ENCODE measurements at regions not wholly inside any gene's neighbourhood (a gene's known extent, or its start where the extent isn't known, plus 50 kb on each side); places are given as distances from the start of the nearest gene placed in this dataset.
"Not testable (repeated sequence)": the region's sequence is repeated elsewhere in the genome, so short reads cannot be mapped to it uniquely, and the experiment has no call there.

DNA sequence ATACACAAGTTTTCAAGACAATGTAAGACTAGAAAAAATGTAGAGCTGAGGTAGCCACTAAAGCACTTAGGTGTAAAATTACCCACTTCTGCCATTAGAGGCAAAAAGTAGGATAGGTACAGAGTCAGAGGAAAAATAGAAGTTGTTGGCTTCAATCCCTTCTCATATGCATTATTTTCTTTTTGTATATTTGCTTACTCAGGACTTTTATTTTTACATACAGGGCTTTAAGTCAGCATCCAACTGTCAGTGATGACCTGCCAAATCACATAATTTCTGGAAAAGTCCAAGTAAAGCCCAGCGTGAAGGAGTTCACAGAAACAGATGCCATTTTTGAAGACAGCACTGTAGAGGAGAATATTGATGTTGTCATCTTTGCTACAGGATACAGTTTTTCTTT lies 211.0 kb upstream of the POGK start:
- no peak for DNase-seq

DNA sequence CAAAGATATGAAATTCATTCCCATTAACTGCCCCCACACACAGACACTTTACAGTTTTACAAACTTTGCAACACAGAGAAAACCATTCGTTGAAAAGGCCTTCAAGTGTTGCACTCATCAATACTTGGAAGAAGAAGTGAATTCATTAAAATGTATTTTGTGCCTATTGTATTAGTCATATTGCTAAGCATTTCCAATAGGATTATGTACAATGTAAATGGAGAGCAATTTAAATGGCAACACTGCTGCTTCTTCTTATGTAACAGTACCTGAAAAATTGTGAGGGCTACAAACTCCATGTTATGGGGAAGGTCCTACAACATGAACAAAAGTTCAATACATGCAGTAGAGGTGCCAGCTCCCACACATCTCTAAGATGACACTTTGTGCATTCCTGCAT lies 209.3 kb upstream of the POGK start:
- DNase-seq, result no peak

DNA sequence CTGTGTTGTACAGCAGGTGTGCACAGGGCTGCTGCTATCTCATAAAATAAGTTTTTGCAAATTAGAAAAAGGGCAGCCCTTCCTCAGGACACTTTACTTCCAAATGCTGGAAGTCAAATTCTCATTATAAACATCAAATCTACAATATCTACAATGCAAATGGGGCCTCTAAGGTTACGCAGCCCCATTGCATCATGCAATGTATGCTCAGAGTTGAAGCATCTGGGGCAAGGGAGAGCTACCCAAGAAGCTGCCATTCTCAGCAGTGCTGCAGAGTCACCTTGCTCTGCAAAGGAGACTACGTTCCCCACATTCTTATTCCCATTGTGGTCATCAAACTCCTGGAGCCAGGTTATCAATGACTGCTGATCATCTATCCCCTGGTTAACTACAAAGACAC lies 208.9 kb upstream of the POGK start:
- DNase-seq, result no peak

DNA sequence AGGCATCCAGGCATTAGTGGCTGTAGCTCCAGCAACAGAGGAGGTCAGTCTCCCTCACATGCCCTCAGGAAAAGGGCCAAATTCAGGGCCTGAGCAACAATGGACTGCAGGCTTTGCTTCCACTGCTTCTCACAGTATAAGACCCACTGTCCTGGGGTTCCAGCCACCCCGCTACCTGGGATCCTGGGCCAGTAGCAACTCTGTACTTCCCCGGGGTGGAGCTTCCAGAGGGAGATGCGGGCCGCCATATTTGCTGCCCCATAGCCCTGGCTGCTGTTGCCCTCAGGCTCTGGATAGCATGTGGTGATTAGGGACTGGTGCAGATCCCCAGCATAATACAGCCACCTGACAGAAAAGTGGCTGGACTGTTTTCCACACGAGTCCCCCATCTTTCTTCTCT lies 201.1 kb upstream of the POGK start:
- no peak for DNase-seq

DNA sequence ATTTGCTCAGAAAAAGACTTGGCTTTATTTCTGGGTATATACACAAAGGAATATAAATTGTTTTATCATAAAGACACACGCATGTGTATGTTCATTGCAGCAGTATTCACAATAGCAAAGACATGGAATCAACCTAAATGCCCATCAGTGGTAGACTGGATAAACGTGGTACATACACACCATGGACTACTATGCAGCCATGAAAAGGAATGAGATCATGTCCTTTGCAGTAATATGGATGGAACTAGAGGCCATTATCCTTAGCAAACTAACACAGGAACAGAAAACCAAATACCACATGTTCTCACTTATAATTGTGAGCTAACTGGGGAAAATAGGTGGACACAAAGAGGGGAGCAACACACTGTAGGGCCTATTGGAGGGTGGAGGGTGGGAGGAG lies 182.0 kb upstream of the POGK start:
- not testable (repeated sequence) for DNase-seq

DNA sequence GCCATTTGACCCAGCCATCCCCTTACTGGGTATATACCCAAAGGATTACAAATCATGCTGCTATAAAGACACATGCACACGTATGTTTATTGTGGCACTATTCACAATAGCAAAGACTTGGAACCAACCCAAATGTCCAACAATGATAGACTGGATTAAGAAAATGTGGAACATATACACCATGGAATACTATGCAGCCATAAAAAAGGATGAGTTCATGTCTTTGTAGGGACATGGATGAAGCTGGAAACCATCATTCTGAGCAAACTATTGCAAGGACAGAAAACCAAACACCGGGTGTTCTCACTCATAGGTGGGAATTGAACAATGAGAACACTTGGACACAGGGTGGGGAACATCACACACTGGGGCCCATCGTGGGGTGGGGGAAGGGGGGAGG lies 172.5 kb upstream of the POGK start:
- not testable (repeated sequence) for DNase-seq

DNA sequence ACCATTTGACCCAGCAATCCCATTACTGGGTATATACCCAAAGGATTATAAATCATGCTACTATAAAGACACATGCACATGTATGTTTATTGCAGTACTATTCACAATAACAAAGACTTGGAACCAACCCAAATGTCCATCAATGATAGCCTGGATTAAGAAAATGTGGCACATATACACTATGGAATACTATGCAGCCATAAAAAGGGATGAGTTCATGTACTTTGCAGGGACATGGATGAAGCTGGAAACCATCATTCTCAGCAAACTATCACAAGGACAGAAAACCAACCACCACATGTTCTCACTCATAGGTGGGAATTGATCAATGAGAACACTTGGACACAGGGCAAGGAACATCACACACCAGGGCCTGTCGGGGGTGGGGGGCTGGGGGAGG lies 171.7 kb upstream of the POGK start:
- DNase-seq, result not testable (repeated sequence)

DNA sequence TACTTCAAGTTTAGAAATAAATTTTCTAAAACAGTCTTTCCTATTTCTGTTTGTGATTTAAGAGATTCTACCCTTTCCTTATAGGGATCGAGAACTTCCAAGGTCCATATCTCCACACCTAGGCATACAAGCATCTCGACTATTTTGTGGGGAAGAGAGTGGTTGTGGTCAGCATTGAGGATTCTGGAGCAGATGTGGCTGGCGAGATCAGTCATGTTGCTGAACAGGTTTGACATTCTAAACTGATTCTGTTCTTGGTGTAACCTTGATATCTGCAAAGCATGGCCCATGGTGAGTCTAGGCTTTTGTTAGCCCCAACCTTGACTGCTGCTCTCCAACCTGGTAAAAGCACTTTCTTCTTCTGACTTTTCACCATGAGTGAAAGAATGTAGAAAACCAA lies 167.6 kb upstream of the POGK start:
- DNase-seq, result no peak

DNA sequence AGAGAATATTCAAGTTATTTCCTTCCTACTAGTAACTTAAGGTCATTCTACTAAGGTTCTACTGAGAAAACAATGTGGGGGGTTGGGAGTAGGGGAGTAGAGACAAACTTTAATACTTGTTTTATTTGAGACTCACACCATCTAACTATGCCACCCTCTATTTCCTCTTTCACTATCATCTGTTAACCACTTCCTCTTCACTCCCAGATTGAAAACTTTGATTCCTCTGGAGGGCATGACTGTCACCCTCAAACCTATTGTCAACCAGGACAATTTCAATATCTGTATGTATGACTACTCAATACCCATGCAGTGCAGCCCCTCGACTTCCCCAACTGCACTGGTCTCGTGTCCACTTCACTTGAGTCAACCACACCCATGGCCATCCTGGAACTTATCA lies 165.6 kb upstream of the POGK start:
- no peak for DNase-seq

DNA sequence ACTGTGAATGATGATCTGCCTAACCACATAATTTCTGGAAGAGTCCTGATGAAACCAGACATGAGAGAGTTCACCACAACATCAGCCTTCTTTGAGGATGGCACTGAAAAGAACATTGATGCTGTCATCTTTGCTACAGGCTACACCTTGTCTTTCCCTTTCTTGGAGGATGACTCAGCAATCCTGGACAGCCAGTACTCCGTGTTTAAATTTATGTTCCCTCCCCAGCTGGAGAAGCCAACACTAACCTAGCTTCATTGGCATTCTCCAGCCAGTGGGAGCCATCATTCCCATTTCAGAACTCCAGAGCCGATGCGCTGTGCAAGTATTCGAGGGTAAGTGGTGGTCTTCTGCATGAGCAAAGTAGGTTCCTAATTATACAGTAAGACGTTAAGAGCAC lies 164.1 kb upstream of the POGK start:
- no peak for DNase-seq

DNA sequence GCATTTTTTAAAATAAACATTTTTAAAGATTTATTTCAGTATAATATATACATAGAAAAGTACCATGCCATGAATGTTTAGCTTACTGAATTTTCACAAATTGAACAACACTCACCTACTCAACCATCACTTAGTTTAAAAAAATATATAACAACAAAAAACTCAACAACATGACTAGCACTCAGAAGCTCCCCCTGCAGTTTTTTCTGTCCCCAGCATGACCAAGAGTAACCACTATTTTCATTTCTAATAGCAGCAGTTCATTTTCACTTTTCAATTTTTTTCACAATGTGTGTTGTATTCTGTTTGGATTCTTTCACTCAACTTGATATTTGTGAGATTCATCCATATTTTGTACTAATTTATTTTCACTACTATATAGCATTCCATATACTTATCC lies 162.3 kb upstream of the POGK start:
- DNase-seq, result no peak

DNA sequence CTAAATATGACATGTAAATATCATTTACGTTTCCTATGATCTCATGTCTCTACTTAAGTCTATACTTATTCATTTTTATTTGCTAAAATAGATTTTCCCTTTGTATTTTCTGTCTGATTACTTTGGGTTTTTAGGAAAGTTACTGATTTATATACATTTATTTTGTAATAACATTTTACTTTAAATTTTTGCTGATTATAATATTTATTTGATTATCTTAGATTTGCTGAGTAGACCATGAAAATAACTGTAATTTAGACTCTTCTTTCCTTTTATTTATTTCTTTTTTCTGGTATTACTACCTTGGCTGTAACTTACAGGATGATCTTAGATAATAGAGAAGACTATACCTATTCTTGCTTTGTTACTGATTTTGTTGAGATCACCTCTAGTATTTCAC lies 159.9 kb upstream of the POGK start:
- no peak for DNase-seq

DNA sequence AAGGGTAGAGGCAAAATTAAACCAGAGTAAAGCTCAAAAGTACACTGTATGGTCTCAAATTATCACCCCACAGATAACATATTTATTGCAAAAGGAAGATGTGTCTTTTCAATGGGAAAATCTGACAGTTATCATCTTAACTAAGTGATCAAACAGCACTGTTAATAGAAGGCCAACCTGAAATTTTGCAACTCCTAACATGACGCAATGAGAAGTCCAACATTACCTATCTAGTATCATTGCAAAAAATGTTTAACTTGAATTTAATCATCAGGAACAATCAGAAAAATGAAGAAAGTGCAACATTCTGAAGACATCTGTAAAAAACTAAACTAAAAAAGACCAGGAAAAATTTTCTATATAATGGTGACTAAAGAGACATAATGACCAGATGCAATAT lies 156.7 kb upstream of the POGK start:
- no peak for DNase-seq

DNA sequence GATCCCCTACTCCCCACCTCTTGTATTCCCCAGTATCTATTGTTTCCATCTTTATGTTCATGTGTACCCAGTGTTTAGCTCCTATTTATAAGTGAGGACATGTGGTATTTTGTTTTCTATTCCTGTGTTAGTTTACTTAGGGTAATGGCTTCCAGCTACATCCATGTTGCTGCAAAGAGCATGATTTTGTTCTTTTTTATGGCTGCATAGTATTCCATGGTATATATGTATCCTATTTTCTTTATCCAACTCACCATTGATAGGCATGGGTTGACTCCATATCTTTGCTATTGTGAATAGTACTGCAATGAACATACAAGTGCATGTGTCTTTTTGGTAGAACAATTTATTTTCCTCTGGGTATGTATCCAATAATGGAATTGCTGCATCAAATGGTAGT lies 154.6 kb upstream of the POGK start:
- DNase-seq, result not testable (repeated sequence)

DNA sequence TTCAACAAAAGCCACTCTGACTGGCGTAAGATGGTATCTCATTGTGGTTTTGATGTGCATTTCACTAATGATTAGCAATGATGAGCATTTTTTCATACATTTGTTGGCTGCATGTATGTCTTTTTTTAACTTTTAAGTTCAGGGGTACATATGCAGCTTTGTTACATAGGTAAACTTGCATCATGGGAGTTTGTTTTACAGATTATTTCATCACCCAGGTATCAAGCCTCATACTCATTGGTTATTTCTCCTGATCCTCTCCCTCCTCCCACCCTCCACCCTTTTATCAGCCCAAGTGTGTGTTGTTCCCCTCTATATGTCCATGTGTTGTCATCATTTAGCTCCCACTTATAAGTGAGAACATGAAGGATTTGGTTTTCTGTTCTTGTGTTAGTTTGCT lies 154.1 kb upstream of the POGK start:
- no peak for DNase-seq

DNA sequence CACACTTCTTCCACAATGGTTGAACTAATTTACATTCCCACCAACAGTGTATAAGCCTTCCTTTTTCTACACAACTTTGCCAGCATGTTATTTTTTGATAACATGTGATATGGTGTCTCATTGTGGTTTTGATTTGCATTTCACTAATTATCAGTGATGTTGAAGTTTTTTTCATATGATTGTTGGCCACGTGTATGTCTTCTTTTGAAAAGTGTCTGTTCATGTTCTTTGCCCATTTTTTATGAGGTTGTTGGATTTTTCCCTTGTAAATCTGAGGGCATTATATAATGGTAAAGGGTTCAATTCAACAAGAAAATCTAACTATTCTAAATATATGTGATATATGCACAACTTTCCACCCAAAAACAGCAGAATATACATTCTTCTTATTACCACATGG lies 153.4 kb upstream of the POGK start:
- not testable (repeated sequence) for DNase-seq

DNA sequence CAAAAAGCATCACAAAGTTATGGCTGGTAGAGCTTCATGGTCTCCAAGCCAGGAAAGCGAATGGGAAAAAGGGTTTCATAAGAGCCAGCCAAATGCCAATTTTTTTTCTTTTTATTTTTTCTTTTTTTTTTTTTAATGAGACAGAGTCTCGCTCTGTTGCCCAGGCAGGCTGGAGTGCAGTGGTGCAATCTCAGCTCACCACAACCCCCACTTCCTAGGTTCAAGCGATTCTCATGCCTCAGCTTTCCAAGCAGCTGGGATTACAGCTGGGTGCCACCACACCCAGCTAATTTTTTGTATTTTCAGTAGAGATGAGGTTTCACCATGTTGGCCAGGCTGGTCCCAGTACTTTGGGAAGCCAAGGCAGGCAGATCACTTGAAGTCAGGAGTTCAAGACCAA lies 148.7 kb upstream of the POGK start:
- DNase-seq, result not testable (repeated sequence)

DNA sequence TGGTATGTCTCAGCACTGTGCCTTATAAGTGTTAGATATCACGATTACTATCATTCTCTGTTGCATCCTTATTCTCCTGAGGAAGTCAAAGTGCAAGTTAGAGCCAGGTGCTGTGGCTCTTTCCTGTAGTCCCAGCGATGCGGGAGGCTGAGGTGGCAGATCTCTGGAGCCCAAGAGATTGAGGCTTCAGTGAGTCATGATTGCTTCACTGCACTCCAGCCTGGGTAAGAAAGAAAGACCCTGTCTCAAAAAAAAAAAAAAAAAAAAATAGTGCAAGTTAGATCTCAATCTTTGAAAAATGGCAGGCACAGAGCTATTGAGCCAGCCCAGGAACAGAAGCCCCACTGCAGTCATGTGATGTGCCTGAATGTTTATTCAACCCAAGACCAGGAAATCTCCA lies 147.8 kb upstream of the POGK start:
- no peak for DNase-seq

DNA sequence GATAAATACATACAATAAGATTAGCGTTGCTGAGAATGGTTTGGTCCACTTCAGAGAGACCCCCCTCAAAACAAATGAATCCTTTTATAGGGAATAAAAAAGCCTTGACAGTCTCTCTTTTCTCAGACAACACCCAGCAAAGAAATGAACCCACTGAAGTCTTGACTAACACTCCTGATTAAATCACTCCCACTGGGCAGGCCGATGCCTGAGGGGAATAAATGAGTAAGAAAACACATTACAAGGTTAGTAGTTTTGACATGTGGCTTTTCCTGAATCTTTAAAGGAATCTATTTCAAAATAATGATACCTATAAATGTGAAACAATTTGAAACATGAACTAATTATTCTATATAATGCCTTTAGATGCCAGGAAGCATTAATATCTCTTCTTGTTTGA lies 146.9 kb upstream of the POGK start:
- DNase-seq, result no peak

DNA sequence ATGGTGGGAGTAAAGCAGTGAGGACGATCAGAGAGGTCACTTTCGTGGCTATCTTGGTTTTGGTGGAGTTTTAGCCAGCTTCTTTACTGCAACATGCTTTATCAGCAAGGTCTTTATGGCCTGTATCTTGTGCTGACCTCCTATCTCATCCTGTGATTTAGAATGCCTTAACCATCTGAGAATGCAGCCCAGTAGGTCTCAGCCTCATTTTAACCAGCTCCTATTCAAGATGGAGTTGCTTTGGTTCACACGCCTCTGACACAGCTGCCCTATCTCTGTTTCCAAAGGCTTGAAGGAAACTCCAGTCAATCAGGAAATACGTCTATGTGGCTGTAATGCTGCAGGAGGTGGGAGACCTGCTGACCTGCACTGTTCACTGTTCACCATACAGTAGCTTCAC lies 146.1 kb upstream of the POGK start:
- DNase-seq, result no peak

DNA sequence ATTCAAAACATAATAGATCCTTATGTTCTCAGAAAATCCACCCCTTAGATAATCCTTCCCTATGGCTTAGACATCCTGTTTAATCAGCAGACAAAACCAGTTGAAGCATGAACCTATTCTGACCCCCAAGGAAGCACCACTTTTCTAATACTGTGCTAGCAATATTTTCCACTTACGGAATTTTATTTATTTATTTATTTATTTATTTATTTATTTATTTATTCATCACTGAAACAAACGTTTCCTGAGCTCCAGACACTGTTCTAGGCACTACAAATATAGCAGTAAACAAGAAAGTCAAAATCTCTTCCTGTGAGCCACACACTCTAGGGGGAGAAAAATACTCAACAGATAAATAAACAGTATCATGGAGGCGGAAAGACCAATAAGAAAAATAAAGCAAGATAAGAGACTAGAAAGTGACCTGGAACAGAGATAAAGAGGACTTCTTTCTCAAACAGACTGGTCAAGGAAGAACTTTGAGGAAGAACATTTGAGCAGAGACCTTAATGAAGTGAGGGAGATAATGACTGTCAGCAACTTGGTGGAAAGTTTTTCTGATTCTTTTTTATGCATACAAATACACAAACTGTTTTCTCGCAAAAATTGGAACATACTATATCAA lies 145.5 kb upstream of the POGK start:
- no peak for DNase-seq

DNA sequence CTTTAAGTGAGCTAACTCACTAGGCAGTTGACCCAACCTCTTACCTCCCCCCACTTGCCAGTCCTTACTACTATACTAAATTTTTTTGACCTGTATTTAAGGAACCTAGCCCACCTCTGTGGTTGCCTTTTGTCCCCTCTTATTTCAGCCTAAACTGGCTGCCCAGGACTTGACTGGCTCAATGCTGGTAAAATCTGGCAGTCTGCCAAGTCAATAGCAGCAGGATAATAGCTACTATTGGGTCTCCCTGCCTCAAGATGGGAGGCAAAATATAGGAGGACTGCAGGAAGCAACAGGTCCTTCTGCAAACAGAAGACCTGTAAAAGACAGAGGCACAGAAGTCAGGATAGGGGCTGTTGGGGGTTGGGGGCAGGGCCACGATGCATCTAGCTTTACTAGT lies 144.2 kb upstream of the POGK start:
- DNase-seq, result no peak

DNA sequence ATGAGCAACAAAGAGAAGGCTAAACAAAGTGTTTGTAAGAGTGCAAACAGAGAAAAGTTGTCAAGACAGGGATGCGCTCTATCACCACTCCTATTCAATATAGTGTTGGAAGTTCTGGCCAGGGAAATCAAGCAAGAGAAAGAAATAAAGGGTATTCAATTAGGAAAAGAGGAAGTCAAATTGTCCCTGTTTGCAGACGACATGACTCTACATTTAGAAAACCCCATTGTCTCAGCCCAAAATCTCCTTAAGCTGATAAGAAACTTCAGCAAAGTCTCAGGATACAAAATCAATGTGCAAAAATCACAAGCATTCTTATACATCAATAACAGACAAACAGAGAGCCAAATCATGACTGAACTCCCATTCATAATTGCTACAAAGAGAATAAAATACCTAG lies 143.4 kb upstream of the POGK start:
- not testable (repeated sequence) for DNase-seq

DNA sequence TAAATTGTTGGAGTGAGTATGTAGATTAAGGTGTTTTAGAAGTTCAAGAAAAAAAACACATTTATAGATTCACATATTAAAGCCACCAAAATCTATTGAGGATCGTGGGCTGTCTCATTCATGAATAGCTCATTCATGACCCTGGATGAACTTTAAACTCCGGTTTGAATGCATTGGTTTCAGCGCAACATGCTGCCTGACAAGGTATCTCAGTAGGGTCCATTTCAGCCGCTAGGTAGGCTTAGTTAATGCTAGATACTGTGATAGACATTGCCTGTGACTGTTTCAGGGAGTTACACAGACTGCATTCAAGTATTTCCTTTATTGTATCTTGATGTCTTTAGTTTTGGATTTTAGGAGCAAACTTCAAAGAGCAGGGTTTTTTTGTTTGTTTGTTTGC lies 140.5 kb upstream of the POGK start:
- DNase-seq, result no peak

DNA sequence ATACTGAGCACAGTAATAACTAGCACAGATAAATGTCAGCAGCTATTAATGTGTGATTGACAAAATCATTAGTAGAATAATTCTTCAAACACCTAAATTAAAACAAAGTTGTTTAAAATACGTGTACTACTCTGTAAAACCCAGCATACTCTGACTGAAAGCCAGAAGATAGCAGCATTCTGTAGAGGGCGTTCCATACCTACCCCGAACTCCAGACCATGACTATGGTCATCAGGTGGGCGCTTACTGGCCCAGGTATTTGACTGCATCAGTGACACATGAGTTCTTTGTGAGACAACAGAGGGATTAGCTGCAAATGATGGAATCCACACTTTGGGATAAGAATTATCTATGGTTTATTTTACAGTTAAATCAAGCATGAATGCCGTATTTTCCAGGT lies 139.7 kb upstream of the POGK start:
- no peak for DNase-seq

DNA sequence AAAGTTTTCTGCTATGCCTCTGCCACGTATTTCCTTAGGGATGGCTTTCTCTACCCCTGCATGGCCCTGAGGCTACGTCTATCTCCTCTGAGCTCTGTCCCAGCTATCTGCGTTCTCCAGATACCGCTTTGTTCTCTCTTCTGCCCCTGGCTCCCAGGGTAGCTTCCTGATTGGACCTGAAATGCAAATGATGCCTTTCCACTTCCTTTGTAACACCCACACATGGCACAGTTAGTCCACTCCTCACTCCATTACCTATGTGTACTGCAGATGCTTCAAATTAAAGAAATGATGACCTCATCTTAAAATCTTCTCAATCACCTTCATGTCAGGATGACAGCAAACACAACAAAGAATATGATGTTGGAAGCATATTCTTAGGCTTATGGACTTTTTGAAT lies 138.6 kb upstream of the POGK start:
- DNase-seq, result no peak

Data from stimulated activated naive CD4-positive, alpha-beta T cell (primary cell).